Right atrium auricular region (tissue), 2 donors: ENCODE measurements at regions not wholly inside any gene's neighbourhood (a gene's known extent, or its start where the extent isn't known, plus 50 kb on each side); places are given as distances from the start of the nearest gene placed in this dataset.

Experiments
- DNase-seq: peaks from one replicate; pipeline ENCODE4 v3.0.0-alpha.2; 2019; ENCODE audit warnings: low spot score
- H3K27ac ChIP-seq, 2 donors: fragments of 200-600 bp; sonication (generic); 1 replicate in 1 of 2; 2 replicates in 1 of 2; pipeline ENCODE4 v1.5.1; 2016 to 2019
- H3K27me3 ChIP-seq, 2 donors: fragments of 200-600 bp; sonication (generic); one replicate each; pipeline versions ENCODE4 v1.5.1 to v1.6.0; 2017 to 2019
- H3K36me3 ChIP-seq: fragments of 200-600 bp; sonication (generic); one replicate; pipeline ENCODE4 v1.5.1; 2016
- H3K4me1 ChIP-seq, 2 donors: fragments of 200-600 bp; sonication (generic); one replicate each; pipeline versions ENCODE4 v1.5.1 to v1.6.0; 2017 to 2019
- H3K4me3 ChIP-seq, 2 donors: fragments of 200-600 bp; sonication (generic); 1 replicate in 1 of 2; 2 replicates in 1 of 2; pipeline ENCODE4 v1.5.1; 2017 to 2019; ENCODE audit warnings: mild to moderate bottlenecking in 1 of 2, moderate library complexity in 1 of 2
- H3K9me3 ChIP-seq, 2 donors: fragments of 200-600 bp; sonication (generic); one replicate each; pipeline ENCODE4 v1.5.1; 2019
- CTCF ChIP-seq, 2 donors: fragments of 200-600 bp; sonication (generic); IDR thresholded peaks; one replicate each; pipeline ENCODE4 v1.5.1; 2019; ENCODE audit warnings: antibody characterized with exemption in 2 of 2

DNA sequence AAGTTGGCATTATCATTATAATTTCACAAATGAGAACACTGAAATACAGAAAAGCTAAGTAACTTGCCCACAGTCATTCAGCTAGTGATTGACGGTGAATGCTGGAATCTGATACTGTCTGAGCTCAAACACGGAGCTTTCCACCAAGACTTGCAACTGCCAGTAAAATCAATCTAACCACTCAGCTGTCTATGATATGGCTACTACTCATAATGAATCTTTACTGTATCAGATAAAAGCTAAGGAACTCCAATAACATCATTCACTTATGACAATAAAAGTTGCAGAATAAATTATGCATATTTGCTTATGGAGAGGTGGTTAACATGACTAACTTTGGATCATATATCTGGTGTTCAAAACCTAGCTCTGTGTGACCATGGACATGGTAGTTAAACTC lies 279.4 kb upstream of the NXPH2 start:
- Histone ChIP-seq H3K4me1 (no peaks in the 10 kb centered on the region), H3K9me3 (no peaks in the 10 kb centered on the region), H3K36me3 (no peaks in the 10 kb centered on the region), H3K27me3 (no peaks in the 10 kb centered on the region), H3K27ac (no peak overlapping the region), H3K4me3 (no peak overlapping the region)
- TF ChIP-seq CTCF (IDR thresholded peaks at IDR 0.05), result no peak
- no peak for DNase-seq

GRCh38 chr2:139055202-139055601 lies 275.0 kb upstream of the NXPH2 start:
- H3K4me1 ChIP-seq, result no peaks in the 10 kb centered on the region
- H3K4me3 ChIP-seq, result no peak overlapping the region
- no peak for TF ChIP-seq CTCF (IDR thresholded peaks at IDR 0.05)
- H3K36me3 ChIP-seq, result no peaks in the 10 kb centered on the region
- no peaks in the 10 kb centered on the region for H3K27me3 ChIP-seq
- DNase-seq, result no peak
- H3K27ac ChIP-seq, result no peak overlapping the region
- no peaks in the 10 kb centered on the region for H3K9me3 ChIP-seq

GRCh38 chr2:139048017-139048416 lies 267.8 kb upstream of the NXPH2 start:
- no peaks in the 10 kb centered on the region for H3K9me3 ChIP-seq
- no peak for TF ChIP-seq CTCF (IDR thresholded peaks at IDR 0.05)

DNA sequence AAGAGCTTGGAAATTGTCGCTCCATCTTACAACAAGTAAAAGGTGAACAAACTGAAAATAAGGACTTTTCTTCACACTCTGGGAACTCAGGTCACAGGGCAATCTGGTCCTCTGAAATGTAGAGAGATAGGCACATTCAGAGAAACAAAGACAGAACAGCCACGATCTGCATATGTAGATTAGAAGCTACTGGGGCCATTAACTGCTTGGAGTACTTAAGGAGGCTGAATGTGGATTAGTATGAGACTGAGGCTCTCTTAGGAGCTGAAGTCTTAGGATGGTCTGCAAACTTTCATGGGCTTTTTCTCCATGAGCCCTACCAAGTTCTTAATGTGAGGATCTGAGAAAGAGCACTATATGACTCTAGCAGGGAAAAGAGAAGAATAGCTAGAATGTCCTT lies 265.3 kb upstream of the NXPH2 start:
- Histone ChIP-seq H3K9me3 (no peaks in the 10 kb centered on the region), H3K4me3 (no peak overlapping the region), H3K27ac (no peak overlapping the region)

More at GRCh38 chr2:139048017-139048416, 267.8 kb upstream of the NXPH2 start:
- no peaks in the 10 kb centered on the region for H3K4me1 ChIP-seq
- H3K4me3 ChIP-seq, result no peak overlapping the region
- no peak overlapping the region for H3K27ac ChIP-seq
- H3K27me3 ChIP-seq, result no peaks in the 10 kb centered on the region
- no peak for DNase-seq
- no peaks in the 10 kb centered on the region for H3K36me3 ChIP-seq

DNA sequence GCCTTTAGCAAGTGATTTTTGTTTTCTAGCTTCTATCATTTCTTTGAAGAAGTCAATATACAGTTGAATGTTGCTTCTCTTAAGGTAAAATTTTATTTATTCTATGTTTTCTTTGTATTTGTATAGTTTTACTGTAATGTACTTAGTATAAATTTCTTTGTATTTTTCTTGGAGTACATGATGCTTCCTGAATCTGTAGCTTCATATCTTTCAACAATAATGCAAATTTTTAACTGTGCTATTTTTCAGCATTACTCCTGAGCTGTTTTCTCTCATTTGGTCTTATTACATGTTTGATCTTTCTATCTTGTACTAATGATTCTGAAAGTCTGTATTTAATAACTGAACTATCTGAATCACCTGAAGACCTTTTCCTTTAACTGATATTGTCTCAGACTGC lies 253.9 kb upstream of the NXPH2 start:
- H3K9me3 ChIP-seq, result peaks cover 0 to 5% of the 10 kb centered on the region in 2 donors
- H3K4me3 ChIP-seq, result no peak overlapping the region
- no peak overlapping the region for H3K27ac ChIP-seq
- H3K36me3 ChIP-seq, result no peaks in the 10 kb centered on the region
- TF ChIP-seq CTCF (IDR thresholded peaks at IDR 0.05), result no peak
- DNase-seq, result no peak
- no peaks in the 10 kb centered on the region for H3K27me3 ChIP-seq
- no peaks in the 10 kb centered on the region for H3K4me1 ChIP-seq

More for the DNA sequence above, 265.3 kb upstream of the NXPH2 start:
- H3K4me1 ChIP-seq, result no peaks in the 10 kb centered on the region
- TF ChIP-seq CTCF (IDR thresholded peaks at IDR 0.05), result no peak
- H3K27me3 ChIP-seq, result no peaks in the 10 kb centered on the region
- no peaks in the 10 kb centered on the region for H3K36me3 ChIP-seq
- DNase-seq, result no peak

DNA sequence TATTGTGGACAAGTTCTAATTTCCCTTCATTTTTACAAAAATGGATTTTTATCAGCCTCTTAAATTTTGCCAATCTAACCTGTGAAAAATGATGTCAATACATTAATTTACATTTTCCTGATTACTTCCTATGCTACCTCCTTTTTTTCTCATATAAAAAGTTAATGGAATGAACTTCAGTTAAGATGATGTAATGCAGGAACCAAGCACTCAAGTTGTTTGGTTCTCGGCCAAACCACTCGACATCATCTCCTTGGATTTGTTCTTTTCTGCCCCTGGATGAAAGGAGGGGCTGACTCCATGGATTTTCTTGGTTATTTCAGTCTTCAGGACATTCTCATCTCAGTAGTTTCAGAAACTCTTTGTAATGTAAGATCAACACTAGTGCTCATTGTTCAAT lies 253.1 kb upstream of the NXPH2 start:
- Histone ChIP-seq H3K4me3 (no peak overlapping the region), H3K27me3 (no peaks in the 10 kb centered on the region), H3K27ac (no peak overlapping the region), H3K4me1 (no peaks in the 10 kb centered on the region), H3K9me3 (peaks cover 0 to 5% of the 10 kb centered on the region in 2 donors), H3K36me3 (no peaks in the 10 kb centered on the region)
- DNase-seq, result no peak
- no peak for TF ChIP-seq CTCF (IDR thresholded peaks at IDR 0.05)
